Calu3 (cell line): ENCODE measurements at regions not wholly inside any gene's neighbourhood (a gene's known extent, or its start where the extent isn't known, plus 50 kb on each side); places are given as distances from the start of the nearest gene placed in this dataset.

Experiments
- BruUV-seq: library from RNA; stranded (reverse); fragments of 400-500 nt; replicated peaks from 2 replicates; lab custom pipeline; 2021; lab: Mats Ljungman, UMichigan
- CTCF ChIA-PET: fragments of 300-600 bp; sonication (Branson Sonifier 250); formaldehyde crosslinking; loops from one replicate; lab custom pipeline; 2022; ENCODE audit warnings: antibody characterized with exemption; lab: Charles Lee
- DNase-seq: peaks from one replicate; pipeline ENCODE4 v3.0.0; 2022
- H3K27ac Mint-ChIP-seq: one replicate; pipeline ENCODE4 v1.8.0; 2022; ENCODE audit warnings: mixed read lengths; ENCODE audit not compliant: unreplicated experiment
- H3K27me3 Mint-ChIP-seq: one replicate; pipeline ENCODE4 v1.8.0; 2022; ENCODE audit warnings: mixed read lengths; ENCODE audit not compliant: unreplicated experiment
- H3K36me3 Mint-ChIP-seq: one replicate; pipeline ENCODE4 v1.8.0; 2022; ENCODE audit warnings: mild to moderate bottlenecking, moderate library complexity, mixed read lengths; ENCODE audit not compliant: insufficient read depth, unreplicated experiment
- H3K4me1 Mint-ChIP-seq: one replicate; pipeline ENCODE4 v1.8.0; 2022; ENCODE audit warnings: mild to moderate bottlenecking, low read depth, mixed read lengths; ENCODE audit not compliant: unreplicated experiment
- H3K4me3 Mint-ChIP-seq: one replicate; pipeline ENCODE4 v1.8.0; 2022; ENCODE audit warnings: mild to moderate bottlenecking, low read depth, moderate library complexity, mixed read lengths; ENCODE audit not compliant: unreplicated experiment
- H3K9me3 Mint-ChIP-seq: one replicate; pipeline ENCODE4 v1.8.0; 2022; ENCODE audit warnings: low read depth, mixed read lengths; ENCODE audit not compliant: unreplicated experiment
- CTCF ChIP-seq: fragments of 200-600 bp; IDR thresholded peaks from one replicate; pipeline ENCODE4 v1.8.0; 2022; ENCODE audit warnings: antibody characterized with exemption; ENCODE audit not compliant: unreplicated experiment
- intact Hi-C: fragments of 100-400 bp; cut with micrococcal nuclease; formaldehyde crosslinking; loops from one replicate; pipeline ENCODE4 v1.10.0; 2022; ENCODE audit not compliant: unreplicated experiment

DNA sequence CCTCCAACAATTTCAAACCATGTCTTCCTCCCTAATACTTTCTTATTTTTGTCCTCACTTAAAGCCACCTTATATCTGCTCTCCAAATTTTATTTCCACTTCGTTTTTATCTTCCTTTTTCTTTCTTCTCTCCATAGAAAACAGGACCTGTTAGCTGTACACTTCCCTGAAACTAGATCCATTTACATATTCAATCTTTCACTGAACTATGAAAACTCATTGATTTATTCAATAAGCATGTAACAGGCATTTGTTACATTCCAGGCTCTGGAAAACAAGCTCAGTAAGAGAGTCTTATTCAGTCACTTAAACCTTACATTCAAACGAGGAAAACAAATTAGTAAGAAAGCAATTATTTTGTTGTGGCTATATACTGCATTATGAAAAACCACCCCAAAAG lies 1225.3 kb downstream of the SUCLG1 start:
- no peak for TF ChIP-seq CTCF
- H3K27me3 Mint-ChIP-seq, result no peaks in the 10 kb centered on the region
- no peaks in the 10 kb centered on the region for H3K36me3 Mint-ChIP-seq
- H3K27ac Mint-ChIP-seq, result no peak overlapping the region
- CTCF ChIA-PET, result no interaction called here
- H3K4me1 Mint-ChIP-seq, result no peaks in the 10 kb centered on the region
- H3K4me3 Mint-ChIP-seq, result no peak overlapping the region
- peaks cover 5% of the 10 kb centered on the region for H3K9me3 Mint-ChIP-seq
- DNase-seq, result no peak
- no TSS peak for BruUV-seq
- intact Hi-C loops, result no loop called here

GRCh38 chr2:83233326-83233725 lies 1225.8 kb downstream of the SUCLG1 start:
- no TSS peak for BruUV-seq
- H3K27ac Mint-ChIP-seq, result no peak overlapping the region
- DNase-seq, result no peak
- peaks cover 8% of the 10 kb centered on the region for H3K9me3 Mint-ChIP-seq
- H3K27me3 Mint-ChIP-seq, result no peaks in the 10 kb centered on the region
- intact Hi-C loops, result no loop called here
- H3K4me3 Mint-ChIP-seq, result no peak overlapping the region
- CTCF ChIA-PET, result interaction anchor here (0.6 kb wide), 1 partner anchor 170 kb away, joined by 4 read pairs; no protein-coding TSS in a partner anchor
- TF ChIP-seq CTCF, result no peak
- no peaks in the 10 kb centered on the region for H3K4me1 Mint-ChIP-seq
- no peaks in the 10 kb centered on the region for H3K36me3 Mint-ChIP-seq

DNA sequence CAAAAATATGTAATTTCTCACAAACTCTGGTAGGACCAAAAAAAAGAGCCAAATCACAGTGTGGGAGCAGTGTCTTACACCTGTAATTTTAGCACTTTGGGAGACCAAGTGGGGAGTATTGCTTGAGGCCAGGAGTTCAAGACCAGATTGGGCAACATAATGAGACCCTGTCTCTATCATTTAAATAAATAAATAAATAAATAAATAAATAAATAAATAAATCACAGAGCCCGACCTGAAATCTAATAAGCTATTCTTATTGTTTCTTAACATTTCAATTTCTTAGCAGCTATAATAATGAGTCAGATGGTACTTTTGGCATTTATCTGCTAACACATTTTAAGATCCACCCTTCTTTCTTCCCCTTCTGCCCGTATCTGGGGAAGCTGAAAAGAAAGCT lies 1229.6 kb downstream of the SUCLG1 start:
- Mint-ChIP-seq H3K4me1 (no peaks in the 10 kb centered on the region), H3K4me3 (no peak overlapping the region), H3K36me3 (no peaks in the 10 kb centered on the region), H3K9me3 (peaks cover 15% of the 10 kb centered on the region), H3K27ac (no peak overlapping the region), H3K27me3 (no peaks in the 10 kb centered on the region)
- CTCF ChIA-PET, result no interaction called here
- TF ChIP-seq CTCF, result no peak
- BruUV-seq, result no TSS peak
- DNase-seq, result no peak
- intact Hi-C loops, result no loop called here

DNA sequence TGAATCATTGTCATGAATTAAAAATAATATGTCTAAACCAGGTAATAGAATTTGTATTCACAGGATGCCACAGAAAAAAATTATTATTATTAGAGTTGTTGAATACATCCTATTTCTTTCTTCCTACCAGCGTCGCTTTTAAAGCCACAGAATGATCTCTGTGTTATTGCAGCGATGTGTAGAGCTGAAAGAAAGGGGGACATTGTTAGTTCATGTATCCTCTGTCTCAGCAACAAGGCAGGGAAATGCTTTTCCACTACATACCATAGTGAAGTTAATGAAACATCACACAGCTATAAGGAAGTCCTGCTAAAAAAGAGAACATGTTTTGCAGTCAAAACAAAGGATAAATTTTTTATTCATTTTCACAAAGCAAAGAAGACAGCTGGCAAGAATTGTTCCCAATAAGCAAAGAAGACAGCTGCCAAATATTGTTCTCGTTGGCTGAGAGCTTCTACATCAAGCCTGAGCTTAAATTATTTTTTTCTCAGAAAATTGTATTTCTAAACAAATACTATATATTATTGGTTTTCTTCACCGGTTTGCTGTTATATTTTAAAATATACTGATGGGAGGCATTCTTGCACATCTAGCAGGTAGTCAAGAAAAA lies 1234.4 kb downstream of the SUCLG1 start:
- Mint-ChIP-seq H3K27me3 (no peaks in the 10 kb centered on the region), H3K27ac (no peak overlapping the region), H3K9me3 (peaks cover 17% of the 10 kb centered on the region), H3K36me3 (no peaks in the 10 kb centered on the region), H3K4me1 (no peaks in the 10 kb centered on the region), H3K4me3 (no peak overlapping the region)
- BruUV-seq, result no TSS peak
- TF ChIP-seq CTCF, result no peak
- CTCF ChIA-PET, result interaction anchor here (0.6 kb wide), 1 partner anchor 242 kb away, joined by 4 read pairs; no protein-coding TSS in a partner anchor
- DNase-seq, result no peak
- intact Hi-C loops, result no loop called here
